WTC11 (cell line): ENCODE measurements at regions not wholly inside any gene's neighbourhood (a gene's known extent, or its start where the extent isn't known, plus 50 kb on each side); places are given as distances from the start of the nearest gene placed in this dataset.

Experiments
- ATAC-seq: fragments of 200-7000 bp; cut with Tn5 transposase; 2 replicates; pipeline ENCODE4 v1.10.0; 2021; ENCODE audit warnings: mild to moderate bottlenecking, moderate library complexity
- CTCF ChIA-PET: fragments of 300-600 bp; sonication (Branson Sonifier 250); formaldehyde crosslinking; loops from one replicate; lab custom pipeline; 2021; ENCODE audit warnings: antibody characterized with exemption; lab: Charles Lee
- POLR2A ChIA-PET: fragments of 350-600 bp; sonication (Branson Sonifier 250); formaldehyde crosslinking; loops from one replicate; lab custom pipeline; 2021; ENCODE audit warnings: antibody characterized with exemption; lab: Charles Lee
- DNase-seq: peaks from one replicate; pipeline ENCODE4 v3.0.0; 2021; ENCODE audit warnings: low spot score
- H3K27ac Mint-ChIP-seq: 2 replicates; pipeline ENCODE4 v1.8.0; 2021; ENCODE audit warnings: mixed read lengths
- H3K27me3 Mint-ChIP-seq: 2 replicates; pipeline ENCODE4 v1.8.0; 2021; ENCODE audit warnings: low read depth, mild to moderate bottlenecking, moderate library complexity, mixed read lengths
- H3K36me3 Mint-ChIP-seq: 2 replicates; pipeline ENCODE4 v1.8.0; 2021; ENCODE audit warnings: mixed read lengths
- H3K4me1 Mint-ChIP-seq: 2 replicates; pipeline ENCODE4 v1.8.0; 2022; ENCODE audit warnings: mixed read lengths
- H3K4me3 Mint-ChIP-seq: 2 replicates; pipeline ENCODE4 v1.8.0; 2021; ENCODE audit warnings: mild to moderate bottlenecking, moderate library complexity, mixed read lengths
- H3K9me3 Mint-ChIP-seq: 2 replicates; pipeline ENCODE4 v1.8.0; 2021; ENCODE audit warnings: mixed read lengths
- CREM ChIP-seq: sonication (generic); formaldehyde crosslinking; IDR thresholded peaks from 2 replicates; pipeline ENCODE4 v1.8.1; 2022; ENCODE audit warnings: mild to moderate bottlenecking, missing genetic modification reagents, moderate library complexity
- FOXJ3 ChIP-seq: sonication (generic); formaldehyde crosslinking; IDR thresholded peaks from 2 replicates; pipeline ENCODE4 v1.9.0; 2021; ENCODE audit warnings: missing genetic modification reagents, mild to moderate bottlenecking, borderline replicate concordance
- IRF2 ChIP-seq: sonication (generic); formaldehyde crosslinking; IDR thresholded peaks from 2 replicates; pipeline ENCODE4 v1.8.0; 2022; ENCODE audit warnings: low read depth, missing genetic modification reagents, borderline replicate concordance
- RORB ChIP-seq: fragments of 250-450 bp; sonication (Bioruptor Pico); IDR thresholded peaks from 2 replicates; pipeline ENCODE4 v1.9.0; 2021; ENCODE audit warnings: mild to moderate bottlenecking
- ZNF263 ChIP-seq: sonication (generic); formaldehyde crosslinking; IDR thresholded peaks from 2 replicates; pipeline ENCODE4 v1.8.1; 2022; ENCODE audit warnings: low read depth, mild to moderate bottlenecking, moderate library complexity, missing genetic modification reagents
- TF ChIP-seq, protein P1 (sequence below): sonication (generic); formaldehyde crosslinking; IDR thresholded peaks from 2 replicates; pipeline ENCODE4 v1.8.0; 2022; ENCODE audit warnings: mild to moderate bottlenecking, missing genetic modification reagents
- TF ChIP-seq, protein P2 (sequence below): sonication (generic); formaldehyde crosslinking; conservative IDR thresholded peaks from 2 replicates; pipeline ENCODE4 v1.8.1; 2023; ENCODE audit warnings: mild to moderate bottlenecking, low read depth, missing genetic modification reagents, moderate library complexity
- TF ChIP-seq, protein P3 (sequence below): sonication (generic); formaldehyde crosslinking; IDR thresholded peaks from 2 replicates; pipeline ENCODE4 v1.8.0; 2022; ENCODE audit warnings: mild to moderate bottlenecking, missing genetic modification reagents
- TF ChIP-seq, protein P4 (sequence below): sonication (generic); formaldehyde crosslinking; IDR thresholded peaks from 2 replicates; pipeline ENCODE4 v1.8.0; 2023; ENCODE audit warnings: missing genetic modification reagents, mild to moderate bottlenecking, borderline replicate concordance
- TF ChIP-seq, protein P5 (sequence below): sonication (generic); formaldehyde crosslinking; IDR thresholded peaks from 2 replicates; pipeline ENCODE4 v1.8.1; 2023; ENCODE audit warnings: mild to moderate bottlenecking, missing genetic modification reagents, moderate library complexity
- TF ChIP-seq, protein P6 (sequence below): sonication (generic); formaldehyde crosslinking; IDR thresholded peaks from 2 replicates; pipeline ENCODE4 v1.8.1; 2023; ENCODE audit warnings: mild to moderate bottlenecking, missing genetic modification reagents, moderate library complexity
- TF ChIP-seq, protein P7 (sequence below): sonication (generic); formaldehyde crosslinking; IDR thresholded peaks from 2 replicates; pipeline ENCODE4 v1.8.1; 2023; ENCODE audit warnings: mild to moderate bottlenecking, missing genetic modification reagents, borderline replicate concordance
- TF ChIP-seq, protein P8 (sequence below): sonication (generic); formaldehyde crosslinking; IDR thresholded peaks from 2 replicates; pipeline ENCODE4 v1.8.1; 2023; ENCODE audit warnings: mild to moderate bottlenecking, missing genetic modification reagents
- TF ChIP-seq, protein P9 (sequence below): sonication (generic); formaldehyde crosslinking; IDR thresholded peaks from 2 replicates; pipeline ENCODE4 v1.8.0; 2023; ENCODE audit warnings: missing genetic modification reagents

DNA sequence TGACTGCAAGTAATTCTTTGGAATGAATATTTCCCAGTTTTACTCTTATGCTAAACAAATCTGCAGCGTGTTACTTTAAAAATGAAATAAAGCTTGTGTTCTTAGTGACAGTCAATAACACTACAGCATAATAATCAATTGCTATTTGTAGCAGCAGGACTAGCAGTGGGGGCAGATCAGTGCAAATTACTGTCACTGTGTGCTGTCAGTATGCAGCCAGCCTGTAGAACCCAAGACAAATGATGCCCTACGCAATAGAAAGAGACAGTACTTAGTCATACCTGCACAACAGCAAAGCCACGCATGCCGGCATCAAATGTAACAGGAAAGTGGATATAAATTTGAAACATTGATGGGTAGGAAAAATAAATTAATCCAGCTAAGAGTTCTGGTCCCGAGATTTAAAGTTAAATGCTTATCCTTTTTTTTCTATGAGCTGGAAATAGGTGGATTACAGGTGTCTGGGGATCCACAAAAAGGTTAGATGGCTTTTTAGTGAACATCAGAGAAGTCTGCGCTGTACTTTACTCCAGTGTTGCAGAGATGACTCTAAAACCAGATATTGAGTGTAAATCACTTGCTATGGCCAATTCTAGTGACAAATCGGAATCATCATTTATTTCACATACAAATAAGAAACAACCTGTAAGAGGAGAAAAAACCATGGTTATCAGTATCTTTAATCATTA, 812.4 kb upstream of the ZEB2 start (continued):
- TF ChIP-seq, protein P1, sequence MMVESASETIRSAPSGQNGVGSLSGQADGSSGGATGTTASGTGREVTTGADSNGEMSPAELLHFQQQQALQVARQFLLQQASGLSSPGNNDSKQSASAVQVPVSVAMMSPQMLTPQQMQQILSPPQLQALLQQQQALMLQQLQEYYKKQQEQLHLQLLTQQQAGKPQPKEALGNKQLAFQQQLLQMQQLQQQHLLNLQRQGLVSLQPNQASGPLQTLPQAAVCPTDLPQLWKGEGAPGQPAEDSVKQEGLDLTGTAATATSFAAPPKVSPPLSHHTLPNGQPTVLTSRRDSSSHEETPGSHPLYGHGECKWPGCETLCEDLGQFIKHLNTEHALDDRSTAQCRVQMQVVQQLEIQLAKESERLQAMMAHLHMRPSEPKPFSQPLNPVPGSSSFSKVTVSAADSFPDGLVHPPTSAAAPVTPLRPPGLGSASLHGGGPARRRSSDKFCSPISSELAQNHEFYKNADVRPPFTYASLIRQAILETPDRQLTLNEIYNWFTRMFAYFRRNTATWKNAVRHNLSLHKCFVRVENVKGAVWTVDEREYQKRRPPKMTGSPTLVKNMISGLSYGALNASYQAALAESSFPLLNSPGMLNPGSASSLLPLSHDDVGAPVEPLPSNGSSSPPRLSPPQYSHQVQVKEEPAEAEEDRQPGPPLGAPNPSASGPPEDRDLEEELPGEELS (CRISPR knock-in tag) = no peak
- TF ChIP-seq, protein P2, sequence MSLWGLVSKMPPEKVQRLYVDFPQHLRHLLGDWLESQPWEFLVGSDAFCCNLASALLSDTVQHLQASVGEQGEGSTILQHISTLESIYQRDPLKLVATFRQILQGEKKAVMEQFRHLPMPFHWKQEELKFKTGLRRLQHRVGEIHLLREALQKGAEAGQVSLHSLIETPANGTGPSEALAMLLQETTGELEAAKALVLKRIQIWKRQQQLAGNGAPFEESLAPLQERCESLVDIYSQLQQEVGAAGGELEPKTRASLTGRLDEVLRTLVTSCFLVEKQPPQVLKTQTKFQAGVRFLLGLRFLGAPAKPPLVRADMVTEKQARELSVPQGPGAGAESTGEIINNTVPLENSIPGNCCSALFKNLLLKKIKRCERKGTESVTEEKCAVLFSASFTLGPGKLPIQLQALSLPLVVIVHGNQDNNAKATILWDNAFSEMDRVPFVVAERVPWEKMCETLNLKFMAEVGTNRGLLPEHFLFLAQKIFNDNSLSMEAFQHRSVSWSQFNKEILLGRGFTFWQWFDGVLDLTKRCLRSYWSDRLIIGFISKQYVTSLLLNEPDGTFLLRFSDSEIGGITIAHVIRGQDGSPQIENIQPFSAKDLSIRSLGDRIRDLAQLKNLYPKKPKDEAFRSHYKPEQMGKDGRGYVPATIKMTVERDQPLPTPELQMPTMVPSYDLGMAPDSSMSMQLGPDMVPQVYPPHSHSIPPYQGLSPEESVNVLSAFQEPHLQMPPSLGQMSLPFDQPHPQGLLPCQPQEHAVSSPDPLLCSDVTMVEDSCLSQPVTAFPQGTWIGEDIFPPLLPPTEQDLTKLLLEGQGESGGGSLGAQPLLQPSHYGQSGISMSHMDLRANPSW (CRISPR knock-in tag) = no peak
- TF ChIP-seq, protein P3, sequence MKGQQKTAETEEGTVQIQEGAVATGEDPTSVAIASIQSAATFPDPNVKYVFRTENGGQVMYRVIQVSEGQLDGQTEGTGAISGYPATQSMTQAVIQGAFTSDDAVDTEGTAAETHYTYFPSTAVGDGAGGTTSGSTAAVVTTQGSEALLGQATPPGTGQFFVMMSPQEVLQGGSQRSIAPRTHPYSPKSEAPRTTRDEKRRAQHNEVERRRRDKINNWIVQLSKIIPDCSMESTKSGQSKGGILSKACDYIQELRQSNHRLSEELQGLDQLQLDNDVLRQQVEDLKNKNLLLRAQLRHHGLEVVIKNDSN (CRISPR knock-in tag) = no peak
- TF ChIP-seq, protein P4, sequence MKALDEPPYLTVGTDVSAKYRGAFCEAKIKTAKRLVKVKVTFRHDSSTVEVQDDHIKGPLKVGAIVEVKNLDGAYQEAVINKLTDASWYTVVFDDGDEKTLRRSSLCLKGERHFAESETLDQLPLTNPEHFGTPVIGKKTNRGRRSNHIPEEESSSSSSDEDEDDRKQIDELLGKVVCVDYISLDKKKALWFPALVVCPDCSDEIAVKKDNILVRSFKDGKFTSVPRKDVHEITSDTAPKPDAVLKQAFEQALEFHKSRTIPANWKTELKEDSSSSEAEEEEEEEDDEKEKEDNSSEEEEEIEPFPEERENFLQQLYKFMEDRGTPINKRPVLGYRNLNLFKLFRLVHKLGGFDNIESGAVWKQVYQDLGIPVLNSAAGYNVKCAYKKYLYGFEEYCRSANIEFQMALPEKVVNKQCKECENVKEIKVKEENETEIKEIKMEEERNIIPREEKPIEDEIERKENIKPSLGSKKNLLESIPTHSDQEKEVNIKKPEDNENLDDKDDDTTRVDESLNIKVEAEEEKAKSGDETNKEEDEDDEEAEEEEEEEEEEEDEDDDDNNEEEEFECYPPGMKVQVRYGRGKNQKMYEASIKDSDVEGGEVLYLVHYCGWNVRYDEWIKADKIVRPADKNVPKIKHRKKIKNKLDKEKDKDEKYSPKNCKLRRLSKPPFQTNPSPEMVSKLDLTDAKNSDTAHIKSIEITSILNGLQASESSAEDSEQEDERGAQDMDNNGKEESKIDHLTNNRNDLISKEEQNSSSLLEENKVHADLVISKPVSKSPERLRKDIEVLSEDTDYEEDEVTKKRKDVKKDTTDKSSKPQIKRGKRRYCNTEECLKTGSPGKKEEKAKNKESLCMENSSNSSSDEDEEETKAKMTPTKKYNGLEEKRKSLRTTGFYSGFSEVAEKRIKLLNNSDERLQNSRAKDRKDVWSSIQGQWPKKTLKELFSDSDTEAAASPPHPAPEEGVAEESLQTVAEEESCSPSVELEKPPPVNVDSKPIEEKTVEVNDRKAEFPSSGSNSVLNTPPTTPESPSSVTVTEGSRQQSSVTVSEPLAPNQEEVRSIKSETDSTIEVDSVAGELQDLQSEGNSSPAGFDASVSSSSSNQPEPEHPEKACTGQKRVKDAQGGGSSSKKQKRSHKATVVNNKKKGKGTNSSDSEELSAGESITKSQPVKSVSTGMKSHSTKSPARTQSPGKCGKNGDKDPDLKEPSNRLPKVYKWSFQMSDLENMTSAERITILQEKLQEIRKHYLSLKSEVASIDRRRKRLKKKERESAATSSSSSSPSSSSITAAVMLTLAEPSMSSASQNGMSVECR (CRISPR knock-in tag) = no peak
- no peak for TF ChIP-seq IRF2
- TF ChIP-seq, protein P5, sequence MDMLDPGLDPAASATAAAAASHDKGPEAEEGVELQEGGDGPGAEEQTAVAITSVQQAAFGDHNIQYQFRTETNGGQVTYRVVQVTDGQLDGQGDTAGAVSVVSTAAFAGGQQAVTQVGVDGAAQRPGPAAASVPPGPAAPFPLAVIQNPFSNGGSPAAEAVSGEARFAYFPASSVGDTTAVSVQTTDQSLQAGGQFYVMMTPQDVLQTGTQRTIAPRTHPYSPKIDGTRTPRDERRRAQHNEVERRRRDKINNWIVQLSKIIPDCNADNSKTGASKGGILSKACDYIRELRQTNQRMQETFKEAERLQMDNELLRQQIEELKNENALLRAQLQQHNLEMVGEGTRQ = no peak
- TF ChIP-seq ZNF263 (CRISPR knock-in tag) = no peak
- no peak for TF ChIP-seq FOXJ3 (CRISPR knock-in tag)
- no peak for TF ChIP-seq RORB (CRISPR knock-in tag)

DNA sequence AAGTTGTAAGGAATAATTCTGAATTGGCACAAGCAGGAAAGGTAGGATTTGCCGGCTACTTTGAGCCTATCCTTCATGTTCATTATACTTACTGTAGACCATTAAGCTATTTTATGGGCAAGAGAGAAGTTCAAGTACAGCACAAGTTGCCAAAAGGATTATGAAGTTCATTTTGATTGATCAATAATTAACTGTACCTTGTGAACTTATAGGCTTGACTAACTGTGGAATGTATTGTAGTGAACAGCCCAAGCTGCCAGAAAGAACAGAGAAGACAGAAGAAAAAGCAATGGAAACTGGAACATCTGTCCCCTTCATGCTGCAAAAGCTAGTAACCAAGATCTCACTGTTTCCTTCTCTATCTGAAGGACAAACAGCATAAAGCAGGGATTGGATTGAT, 810.1 kb upstream of the ZEB2 start:
- POLR2A ChIA-PET = no interaction called here
- Mint-ChIP-seq H3K4me3 (no peak overlapping the region), H3K9me3 (no peaks in the 10 kb centered on the region), H3K27me3 (no peaks in the 10 kb centered on the region), H3K36me3 (no peaks in the 10 kb centered on the region), H3K27ac (no peak overlapping the region), H3K4me1 (no peaks in the 10 kb centered on the region)
- DNase-seq (no peak), ATAC-seq (no peak)
- CTCF ChIA-PET = no interaction called here
- TF ChIP-seq, protein P6, sequence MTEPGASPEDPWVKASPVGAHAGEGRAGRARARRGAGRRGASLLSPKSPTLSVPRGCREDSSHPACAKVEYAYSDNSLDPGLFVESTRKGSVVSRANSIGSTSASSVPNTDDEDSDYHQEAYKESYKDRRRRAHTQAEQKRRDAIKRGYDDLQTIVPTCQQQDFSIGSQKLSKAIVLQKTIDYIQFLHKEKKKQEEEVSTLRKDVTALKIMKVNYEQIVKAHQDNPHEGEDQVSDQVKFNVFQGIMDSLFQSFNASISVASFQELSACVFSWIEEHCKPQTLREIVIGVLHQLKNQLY = no peak
- TF ChIP-seq, protein P7, sequence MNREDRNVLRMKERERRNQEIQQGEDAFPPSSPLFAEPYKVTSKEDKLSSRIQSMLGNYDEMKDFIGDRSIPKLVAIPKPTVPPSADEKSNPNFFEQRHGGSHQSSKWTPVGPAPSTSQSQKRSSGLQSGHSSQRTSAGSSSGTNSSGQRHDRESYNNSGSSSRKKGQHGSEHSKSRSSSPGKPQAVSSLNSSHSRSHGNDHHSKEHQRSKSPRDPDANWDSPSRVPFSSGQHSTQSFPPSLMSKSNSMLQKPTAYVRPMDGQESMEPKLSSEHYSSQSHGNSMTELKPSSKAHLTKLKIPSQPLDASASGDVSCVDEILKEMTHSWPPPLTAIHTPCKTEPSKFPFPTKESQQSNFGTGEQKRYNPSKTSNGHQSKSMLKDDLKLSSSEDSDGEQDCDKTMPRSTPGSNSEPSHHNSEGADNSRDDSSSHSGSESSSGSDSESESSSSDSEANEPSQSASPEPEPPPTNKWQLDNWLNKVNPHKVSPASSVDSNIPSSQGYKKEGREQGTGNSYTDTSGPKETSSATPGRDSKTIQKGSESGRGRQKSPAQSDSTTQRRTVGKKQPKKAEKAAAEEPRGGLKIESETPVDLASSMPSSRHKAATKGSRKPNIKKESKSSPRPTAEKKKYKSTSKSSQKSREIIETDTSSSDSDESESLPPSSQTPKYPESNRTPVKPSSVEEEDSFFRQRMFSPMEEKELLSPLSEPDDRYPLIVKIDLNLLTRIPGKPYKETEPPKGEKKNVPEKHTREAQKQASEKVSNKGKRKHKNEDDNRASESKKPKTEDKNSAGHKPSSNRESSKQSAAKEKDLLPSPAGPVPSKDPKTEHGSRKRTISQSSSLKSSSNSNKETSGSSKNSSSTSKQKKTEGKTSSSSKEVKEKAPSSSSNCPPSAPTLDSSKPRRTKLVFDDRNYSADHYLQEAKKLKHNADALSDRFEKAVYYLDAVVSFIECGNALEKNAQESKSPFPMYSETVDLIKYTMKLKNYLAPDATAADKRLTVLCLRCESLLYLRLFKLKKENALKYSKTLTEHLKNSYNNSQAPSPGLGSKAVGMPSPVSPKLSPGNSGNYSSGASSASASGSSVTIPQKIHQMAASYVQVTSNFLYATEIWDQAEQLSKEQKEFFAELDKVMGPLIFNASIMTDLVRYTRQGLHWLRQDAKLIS (CRISPR knock-in tag) = no peak
- TF ChIP-seq, protein P8, sequence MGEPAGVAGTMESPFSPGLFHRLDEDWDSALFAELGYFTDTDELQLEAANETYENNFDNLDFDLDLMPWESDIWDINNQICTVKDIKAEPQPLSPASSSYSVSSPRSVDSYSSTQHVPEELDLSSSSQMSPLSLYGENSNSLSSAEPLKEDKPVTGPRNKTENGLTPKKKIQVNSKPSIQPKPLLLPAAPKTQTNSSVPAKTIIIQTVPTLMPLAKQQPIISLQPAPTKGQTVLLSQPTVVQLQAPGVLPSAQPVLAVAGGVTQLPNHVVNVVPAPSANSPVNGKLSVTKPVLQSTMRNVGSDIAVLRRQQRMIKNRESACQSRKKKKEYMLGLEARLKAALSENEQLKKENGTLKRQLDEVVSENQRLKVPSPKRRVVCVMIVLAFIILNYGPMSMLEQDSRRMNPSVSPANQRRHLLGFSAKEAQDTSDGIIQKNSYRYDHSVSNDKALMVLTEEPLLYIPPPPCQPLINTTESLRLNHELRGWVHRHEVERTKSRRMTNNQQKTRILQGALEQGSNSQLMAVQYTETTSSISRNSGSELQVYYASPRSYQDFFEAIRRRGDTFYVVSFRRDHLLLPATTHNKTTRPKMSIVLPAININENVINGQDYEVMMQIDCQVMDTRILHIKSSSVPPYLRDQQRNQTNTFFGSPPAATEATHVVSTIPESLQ = no peak
- TF ChIP-seq CREM (CRISPR knock-in tag) = no peak
- TF ChIP-seq, protein P9, sequence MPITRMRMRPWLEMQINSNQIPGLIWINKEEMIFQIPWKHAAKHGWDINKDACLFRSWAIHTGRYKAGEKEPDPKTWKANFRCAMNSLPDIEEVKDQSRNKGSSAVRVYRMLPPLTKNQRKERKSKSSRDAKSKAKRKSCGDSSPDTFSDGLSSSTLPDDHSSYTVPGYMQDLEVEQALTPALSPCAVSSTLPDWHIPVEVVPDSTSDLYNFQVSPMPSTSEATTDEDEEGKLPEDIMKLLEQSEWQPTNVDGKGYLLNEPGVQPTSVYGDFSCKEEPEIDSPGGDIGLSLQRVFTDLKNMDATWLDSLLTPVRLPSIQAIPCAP (CRISPR knock-in tag) = no peak
